ENCODE measurements at regions not wholly inside any gene's neighbourhood (a gene's known extent, or its start where the extent isn't known, plus 50 kb on each side); places are given as distances from the start of the nearest gene placed in this dataset.
"Not testable (repeated sequence)": the region's sequence is repeated elsewhere in the genome, so short reads cannot be mapped to it uniquely, and the experiment has no call there.

- Histone ChIP-seq H3K4me3 (IDR thresholded peaks at IDR 0.05; ENCODE audit: insufficient read depth, low read depth, low read length) (no peak overlapping the region), H3K4me1 (ENCODE audit: low read depth, poor library complexity, severe bottlenecking) (no peaks in the 10 kb centered on the region), H3K9ac (no peak overlapping the region), H3K4me2 (no peak overlapping the region), H4K20me1 (ENCODE audit: insufficient read depth) (no peaks in the 10 kb centered on the region), H3K36me3 (ENCODE audit: insufficient read depth) (no peaks in the 10 kb centered on the region), H3K79me2 (ENCODE audit: insufficient read depth, low read depth) (no peaks in the 10 kb centered on the region), H3K27me3 (ENCODE audit: insufficient read depth, low read depth) (no peaks in the 10 kb centered on the region), H3K27ac (no peak overlapping the region), H2AFZ (ENCODE audit: low read depth) (no peak overlapping the region)
- no peak for TF ChIP-seq CTCF (conservative IDR thresholded peaks at IDR 0.05; ENCODE audit: low read depth, low read length)
Measured at GRCh38 chr7:68409851-68410250, 1188.4 kb upstream of the AUTS2 start.

DNA sequence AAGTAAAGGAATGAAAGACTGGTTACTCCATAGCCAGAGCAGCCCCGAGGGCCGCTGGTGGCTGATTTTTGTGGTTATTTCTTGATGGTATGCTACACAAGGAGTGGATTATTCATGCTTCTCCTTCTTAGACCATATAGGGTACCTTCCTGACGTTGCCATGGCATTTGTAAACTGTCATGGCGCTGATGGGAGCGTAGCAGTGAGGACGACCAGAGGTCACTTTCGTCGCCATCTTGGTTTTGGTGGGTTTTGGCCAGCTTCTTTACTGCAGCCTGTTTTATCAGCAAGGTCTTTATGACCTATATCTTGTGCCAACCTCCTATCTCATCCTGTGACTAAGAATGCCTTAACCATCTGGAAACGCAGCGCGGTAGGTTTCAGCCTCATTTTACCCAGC, 1187.6 kb upstream of the AUTS2 start:
- H2AFZ ChIP-seq (ENCODE audit: low read depth); H3K36me3 ChIP-seq (ENCODE audit: insufficient read depth); H3K9ac ChIP-seq; H3K4me2 ChIP-seq; H3K27me3 ChIP-seq (ENCODE audit: insufficient read depth, low read depth); H3K4me1 ChIP-seq (ENCODE audit: low read depth, poor library complexity, severe bottlenecking); H3K4me3 ChIP-seq (IDR thresholded peaks at IDR 0.05; ENCODE audit: insufficient read depth, low read depth, low read length); H3K79me2 ChIP-seq (ENCODE audit: insufficient read depth, low read depth); H4K20me1 ChIP-seq (ENCODE audit: insufficient read depth); H3K27ac ChIP-seq: not testable (repeated sequence)

GRCh38 chr7:68411742-68412141, 1186.5 kb upstream of the AUTS2 start:
- H3K4me3 ChIP-seq (IDR thresholded peaks at IDR 0.05; ENCODE audit: insufficient read depth, low read depth, low read length) = no peak overlapping the region
- H3K36me3 ChIP-seq (ENCODE audit: insufficient read depth) = no peaks in the 10 kb centered on the region
- H4K20me1 ChIP-seq (ENCODE audit: insufficient read depth) = no peaks in the 10 kb centered on the region
- no peak overlapping the region for H2AFZ ChIP-seq (ENCODE audit: low read depth)
- H3K9ac ChIP-seq = no peak overlapping the region
- no peaks in the 10 kb centered on the region for H3K27me3 ChIP-seq (ENCODE audit: insufficient read depth, low read depth)
- H3K27ac ChIP-seq = no peak overlapping the region
- H3K4me2 ChIP-seq = no peak overlapping the region
- no peaks in the 10 kb centered on the region for H3K4me1 ChIP-seq (ENCODE audit: low read depth, poor library complexity, severe bottlenecking)
- no peak for TF ChIP-seq CTCF (conservative IDR thresholded peaks at IDR 0.05; ENCODE audit: low read depth, low read length)
- H3K79me2 ChIP-seq (ENCODE audit: insufficient read depth, low read depth) = no peaks in the 10 kb centered on the region

GRCh38 chr7:68414631-68415425, 1183.4 kb upstream of the AUTS2 start:
- Histone ChIP-seq H3K27ac (no peak overlapping the region), H3K27me3 (ENCODE audit: insufficient read depth, low read depth) (no peaks in the 10 kb centered on the region), H3K9ac (no peak overlapping the region), H3K4me2 (no peak overlapping the region), H3K4me1 (ENCODE audit: low read depth, poor library complexity, severe bottlenecking) (no peaks in the 10 kb centered on the region), H3K79me2 (ENCODE audit: insufficient read depth, low read depth) (no peaks in the 10 kb centered on the region), H3K36me3 (ENCODE audit: insufficient read depth) (no peaks in the 10 kb centered on the region), H2AFZ (ENCODE audit: low read depth) (no peak overlapping the region), H3K4me3 (IDR thresholded peaks at IDR 0.05; ENCODE audit: insufficient read depth, low read depth, low read length) (no peak overlapping the region), H4K20me1 (ENCODE audit: insufficient read depth) (no peaks in the 10 kb centered on the region)
- TF ChIP-seq CTCF (conservative IDR thresholded peaks at IDR 0.05; ENCODE audit: low read depth, low read length) = no peak

GRCh38 chr7:68417002-68417401, 1181.3 kb upstream of the AUTS2 start:
- no peak for TF ChIP-seq CTCF (conservative IDR thresholded peaks at IDR 0.05; ENCODE audit: low read depth, low read length)
- H3K9ac ChIP-seq = no peak overlapping the region

More at GRCh38 chr7:68417002-68417401, 1181.3 kb upstream of the AUTS2 start:
- no peaks in the 10 kb centered on the region for H3K4me1 ChIP-seq (ENCODE audit: low read depth, poor library complexity, severe bottlenecking)
- H3K4me2 ChIP-seq = no peak overlapping the region
- no peak overlapping the region for H3K27ac ChIP-seq
- no peaks in the 10 kb centered on the region for H3K36me3 ChIP-seq (ENCODE audit: insufficient read depth)
- no peak overlapping the region for H3K4me3 ChIP-seq (IDR thresholded peaks at IDR 0.05; ENCODE audit: insufficient read depth, low read depth, low read length)
- H3K27me3 ChIP-seq (ENCODE audit: insufficient read depth, low read depth) = no peaks in the 10 kb centered on the region
- no peak overlapping the region for H2AFZ ChIP-seq (ENCODE audit: low read depth)
- no peaks in the 10 kb centered on the region for H3K79me2 ChIP-seq (ENCODE audit: insufficient read depth, low read depth)
- H4K20me1 ChIP-seq (ENCODE audit: insufficient read depth) = no peaks in the 10 kb centered on the region
